ENCODE measurements at regions not wholly inside any gene's neighbourhood (a gene's known extent, or its start where the extent isn't known, plus 50 kb on each side); places are given as distances from the start of the nearest gene placed in this dataset.

DNA sequence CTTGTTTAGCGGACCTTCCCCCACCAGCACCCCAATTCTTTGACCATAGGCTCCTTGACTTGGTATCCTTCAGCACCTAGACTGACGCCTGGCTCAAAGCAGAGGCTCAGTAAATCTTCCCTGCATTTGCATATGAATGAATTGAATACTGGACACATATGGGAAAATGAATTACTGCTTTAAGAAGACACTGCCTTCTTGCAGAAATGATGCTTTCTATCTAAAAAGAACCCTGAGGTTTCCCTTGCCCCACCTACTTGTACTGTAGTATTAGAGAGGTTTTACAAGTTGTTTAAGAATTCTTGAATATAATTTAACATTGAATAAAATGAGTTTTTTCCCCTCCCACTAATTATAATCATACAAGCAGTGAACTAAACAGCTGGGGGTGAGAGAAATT, 190.7 kb downstream of the SAMD5 start:
- DNase-seq = no peak
- in situ Hi-C loops (cut with HindIII; ENCODE audit: low pct_ligation_motif_present, low sequenced_read_pairs) = no loop called here
- Histone ChIP-seq H3K4me3 (ENCODE audit: low read depth, low read length) (no peak overlapping the region), H3K36me3 (replicated peaks) (no peaks in the 10 kb centered on the region), H3K27ac (no peak overlapping the region), H3K27me3 (replicated peaks) (no peaks in the 10 kb centered on the region)
- TF ChIP-seq, protein P1, sequence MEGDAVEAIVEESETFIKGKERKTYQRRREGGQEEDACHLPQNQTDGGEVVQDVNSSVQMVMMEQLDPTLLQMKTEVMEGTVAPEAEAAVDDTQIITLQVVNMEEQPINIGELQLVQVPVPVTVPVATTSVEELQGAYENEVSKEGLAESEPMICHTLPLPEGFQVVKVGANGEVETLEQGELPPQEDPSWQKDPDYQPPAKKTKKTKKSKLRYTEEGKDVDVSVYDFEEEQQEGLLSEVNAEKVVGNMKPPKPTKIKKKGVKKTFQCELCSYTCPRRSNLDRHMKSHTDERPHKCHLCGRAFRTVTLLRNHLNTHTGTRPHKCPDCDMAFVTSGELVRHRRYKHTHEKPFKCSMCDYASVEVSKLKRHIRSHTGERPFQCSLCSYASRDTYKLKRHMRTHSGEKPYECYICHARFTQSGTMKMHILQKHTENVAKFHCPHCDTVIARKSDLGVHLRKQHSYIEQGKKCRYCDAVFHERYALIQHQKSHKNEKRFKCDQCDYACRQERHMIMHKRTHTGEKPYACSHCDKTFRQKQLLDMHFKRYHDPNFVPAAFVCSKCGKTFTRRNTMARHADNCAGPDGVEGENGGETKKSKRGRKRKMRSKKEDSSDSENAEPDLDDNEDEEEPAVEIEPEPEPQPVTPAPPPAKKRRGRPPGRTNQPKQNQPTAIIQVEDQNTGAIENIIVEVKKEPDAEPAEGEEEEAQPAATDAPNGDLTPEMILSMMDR (IDR thresholded peaks at IDR 0.05; ENCODE audit: low read depth, low read length, missing control alignments) = no peak

DNA sequence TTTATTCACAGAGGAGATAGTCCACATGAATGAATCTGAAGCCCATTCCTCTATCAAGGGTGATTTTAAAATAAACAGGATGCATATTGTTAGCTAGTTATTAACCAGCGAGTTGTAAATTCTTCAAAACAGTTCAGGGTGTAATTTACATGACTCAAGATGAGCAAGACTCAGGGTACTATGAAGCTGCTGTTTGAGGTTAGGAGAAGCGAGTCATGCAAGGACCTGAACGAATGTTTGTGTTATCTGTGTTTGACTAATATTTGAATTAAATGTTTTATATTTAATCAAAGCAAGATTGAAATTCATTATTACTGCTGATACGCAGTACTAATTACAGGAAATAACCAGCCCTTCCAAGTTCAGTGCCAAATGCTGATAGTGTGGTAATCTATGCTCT, 191.1 kb downstream of the SAMD5 start:
- TF ChIP-seq, protein P1 (IDR thresholded peaks at IDR 0.05; ENCODE audit: low read depth, low read length, missing control alignments) = no peak
- Histone ChIP-seq H3K27ac (no peak overlapping the region), H3K27me3 (replicated peaks) (no peaks in the 10 kb centered on the region), H3K36me3 (replicated peaks) (no peaks in the 10 kb centered on the region), H3K4me3 (ENCODE audit: low read depth, low read length) (no peak overlapping the region)
- in situ Hi-C loops (cut with HindIII; ENCODE audit: low pct_ligation_motif_present, low sequenced_read_pairs) = no loop called here
- peak; percentile 64 for DNase-seq

DNA sequence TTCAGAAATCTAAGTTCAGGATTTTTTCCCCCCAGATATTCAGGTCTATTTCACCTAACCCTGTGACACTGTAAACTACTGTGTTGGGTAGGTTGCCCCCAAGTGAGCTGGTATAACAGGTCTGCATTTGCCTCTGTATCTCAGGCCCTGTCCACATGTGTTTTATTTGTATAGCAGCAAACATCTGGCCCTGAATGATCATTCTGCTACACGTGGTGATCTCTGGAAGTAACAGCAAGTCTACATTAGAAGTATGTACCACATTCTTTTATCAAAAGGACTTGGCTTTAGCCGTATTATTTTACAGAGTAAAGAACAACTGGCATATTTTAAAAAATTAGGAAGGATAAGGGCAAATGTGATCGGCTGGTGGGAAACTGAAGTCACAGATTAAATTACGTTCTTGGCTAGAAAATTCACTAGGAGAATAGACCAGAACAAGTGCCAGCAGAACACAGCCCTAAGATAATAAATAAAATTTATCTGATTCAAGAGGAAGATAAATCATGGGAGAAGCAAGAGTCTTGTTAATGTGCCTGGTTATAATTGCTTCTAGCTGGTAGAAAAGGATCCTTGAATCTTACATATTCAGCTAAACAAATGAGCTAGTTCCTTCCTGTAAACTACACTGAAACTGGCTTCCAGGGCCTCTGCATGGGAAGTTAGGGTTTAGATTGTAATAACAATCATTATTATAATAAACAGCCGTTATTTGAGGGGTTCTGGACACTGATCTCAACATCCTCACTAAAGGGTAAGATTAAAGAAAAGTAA, 192.1 kb downstream of the SAMD5 start:
- no peak for DNase-seq
- in situ Hi-C loops (cut with HindIII; ENCODE audit: low pct_ligation_motif_present, low sequenced_read_pairs) = no loop called here
- TF ChIP-seq, protein P1 (IDR thresholded peaks at IDR 0.05; ENCODE audit: low read depth, low read length, missing control alignments) = no peak
- no peak overlapping the region for H3K4me3 ChIP-seq (ENCODE audit: low read depth, low read length)
- no peaks in the 10 kb centered on the region for H3K27me3 ChIP-seq (replicated peaks)
- H3K36me3 ChIP-seq (replicated peaks) = no peaks in the 10 kb centered on the region
- H3K27ac ChIP-seq = no peak overlapping the region

DNA sequence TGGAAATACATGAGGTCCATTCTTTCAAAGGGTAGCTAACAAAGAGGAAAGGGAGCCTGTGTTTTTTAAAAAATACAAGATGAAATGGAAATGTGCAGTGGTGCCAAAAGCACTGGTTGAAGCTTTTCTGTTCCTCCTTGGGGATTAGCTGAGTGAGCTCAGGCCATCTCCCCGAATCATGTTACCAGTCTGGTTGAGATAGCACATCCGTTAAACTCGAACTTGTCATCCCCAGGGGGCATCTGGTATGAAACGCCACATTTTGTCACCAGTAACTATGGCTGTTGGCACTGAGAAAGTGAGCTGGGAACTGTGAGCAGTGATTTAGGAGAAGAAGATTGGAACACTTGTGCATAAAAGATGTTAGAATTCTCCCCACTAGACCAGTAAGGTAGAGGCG, 196.2 kb downstream of the SAMD5 start:
- TF ChIP-seq, protein P1 (IDR thresholded peaks at IDR 0.05; ENCODE audit: low read depth, low read length, missing control alignments) = no peak
- Histone ChIP-seq H3K27me3 (replicated peaks) (no peaks in the 10 kb centered on the region), H3K4me3 (ENCODE audit: low read depth, low read length) (no peak overlapping the region), H3K36me3 (replicated peaks) (no peaks in the 10 kb centered on the region), H3K27ac (no peak overlapping the region)
- in situ Hi-C loops (cut with HindIII; ENCODE audit: low pct_ligation_motif_present, low sequenced_read_pairs) = no loop called here
- DNase-seq = no peak

DNA sequence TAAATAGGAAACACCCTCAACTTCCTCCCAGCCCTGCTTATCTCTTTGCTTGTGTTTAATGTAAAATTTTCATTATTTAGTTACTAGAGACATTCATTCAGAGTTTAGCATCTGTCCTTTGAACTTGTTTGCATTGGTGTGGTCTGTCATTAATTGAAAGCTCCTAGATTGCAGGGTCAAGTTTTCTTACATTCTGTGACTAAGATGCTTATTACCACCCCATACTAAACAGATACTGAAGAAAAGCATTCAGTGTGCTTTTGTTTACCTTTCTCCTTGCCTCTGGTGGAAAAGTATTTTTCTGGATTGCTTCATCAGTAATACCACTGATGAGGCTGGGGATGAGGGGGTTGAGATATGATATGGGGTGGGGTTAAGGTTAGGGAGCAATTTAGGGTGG, 199.0 kb downstream of the SAMD5 start:
- in situ Hi-C loops (cut with HindIII; ENCODE audit: low pct_ligation_motif_present, low sequenced_read_pairs) = no loop called here
- TF ChIP-seq, protein P1 (IDR thresholded peaks at IDR 0.05; ENCODE audit: low read depth, low read length, missing control alignments) = no peak
- no peak overlapping the region for H3K27ac ChIP-seq

DNA sequence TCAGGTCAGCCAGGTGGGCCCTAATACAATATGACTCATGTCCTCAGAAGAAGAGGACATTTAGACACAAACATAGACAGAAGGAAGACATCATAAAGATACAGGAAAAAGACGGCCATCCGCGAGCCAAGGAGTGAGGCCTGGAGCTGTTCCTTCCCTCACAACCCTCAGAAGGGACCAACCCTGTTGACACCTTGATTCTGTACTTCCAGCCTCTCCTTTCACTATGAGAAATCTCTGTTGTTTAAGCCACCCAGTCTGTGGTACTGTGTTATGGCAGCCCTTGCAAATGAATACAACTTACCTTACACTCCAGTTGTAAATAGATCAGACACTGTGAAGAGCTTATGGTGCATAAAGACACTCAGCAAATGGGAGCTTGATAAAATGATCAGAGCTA, 199.7 kb downstream of the SAMD5 start:
- H3K4me3 ChIP-seq (ENCODE audit: low read depth, low read length) = no peak overlapping the region
- in situ Hi-C loops (cut with HindIII; ENCODE audit: low pct_ligation_motif_present, low sequenced_read_pairs) = no loop called here
- no peaks in the 10 kb centered on the region for H3K36me3 ChIP-seq (replicated peaks)
- H3K27ac ChIP-seq = no peak overlapping the region
- no peak for DNase-seq
- H3K27me3 ChIP-seq (replicated peaks) = no peaks in the 10 kb centered on the region
- TF ChIP-seq, protein P1 (IDR thresholded peaks at IDR 0.05; ENCODE audit: low read depth, low read length, missing control alignments) = no peak

More for the DNA sequence above, 199.0 kb downstream of the SAMD5 start:
- DNase-seq = no peak
- no peak overlapping the region for H3K4me3 ChIP-seq (ENCODE audit: low read depth, low read length)
- H3K36me3 ChIP-seq (replicated peaks) = no peaks in the 10 kb centered on the region
- H3K27me3 ChIP-seq (replicated peaks) = no peaks in the 10 kb centered on the region

All from brain microvascular endothelial cell (primary cell).